OCI-LY1 (cell line): ENCODE measurements at regions not wholly inside any gene's neighbourhood (a gene's known extent, or its start where the extent isn't known, plus 50 kb on each side); places are given as distances from the start of the nearest gene placed in this dataset.

Source experiments
- H2AFZ ChIP-seq: fragments of 200-600 bp; sonication (generic), shearing (Covaris generic); 2 replicates; pipeline ENCODE4 v1.6.0; 2014; ENCODE audit warnings: antibody characterized with exemption, mild to moderate bottlenecking, low read length
- H3F3A ChIP-seq: fragments of 200-600 bp; sonication (generic), shearing (Covaris generic); 2 replicates; pipeline ENCODE4 v1.6.0; 2014; ENCODE audit warnings: mild to moderate bottlenecking, antibody characterized with exemption, low read length, moderate library complexity; ENCODE audit not compliant: insufficient read depth
- H3K27ac ChIP-seq: fragments of 200-600 bp; sonication (generic); 2 replicates; pipeline ENCODE4 v1.5.1; 2014; ENCODE audit warnings: low read length, mixed run types, mild to moderate bottlenecking, low read depth; ENCODE audit not compliant: poor library complexity, severe bottlenecking
- H3K27me3 ChIP-seq: fragments of 200-600 bp; sonication (generic); 2 replicates; pipeline ENCODE4 v1.6.0; 2014; ENCODE audit warnings: antibody characterized with exemption, mild to moderate bottlenecking, low read length, moderate library complexity; ENCODE audit not compliant: insufficient read depth
- H3K36me3 ChIP-seq: fragments of 200-600 bp; sonication (generic); 2 replicates; pipeline ENCODE4 v1.6.1; 2014; ENCODE audit warnings: mild to moderate bottlenecking, antibody characterized with exemption, low read length, moderate library complexity, mixed read lengths; ENCODE audit not compliant: insufficient read depth
- H3K4me1 ChIP-seq: fragments of 200-600 bp; sonication (generic); 2 replicates; pipeline ENCODE4 v1.5.1; 2014; ENCODE audit warnings: mild to moderate bottlenecking, low read length, moderate library complexity; ENCODE audit not compliant: insufficient read depth, severe bottlenecking
- H3K4me2 ChIP-seq: fragments of 200-600 bp; sonication (generic), shearing (Covaris generic); 2 replicates; pipeline ENCODE4 v1.6.1; 2014; ENCODE audit warnings: low read length
- H3K4me3 ChIP-seq: fragments of 200-600 bp; sonication (generic); 2 replicates; pipeline ENCODE4 v1.5.1; 2014; ENCODE audit warnings: low read length, low read depth, mild to moderate bottlenecking, mixed read lengths; ENCODE audit not compliant: poor library complexity, severe bottlenecking
- H3K79me2 ChIP-seq: fragments of 200-600 bp; shearing (Covaris generic); 2 replicates; pipeline ENCODE4 v1.6.1; 2016; ENCODE audit warnings: mixed run types, low read length, mixed read lengths; ENCODE audit not compliant: insufficient read depth
- H3K9ac ChIP-seq: fragments of 200-600 bp; sonication (generic), shearing (Covaris generic); 2 replicates; pipeline ENCODE4 v1.6.1; 2014; ENCODE audit warnings: mild to moderate bottlenecking, low read length, mixed read lengths
- H3K9me2 ChIP-seq: fragments of 200-600 bp; sonication (generic), shearing (Covaris generic); 2 replicates; pipeline ENCODE4 v1.6.1; 2014; ENCODE audit warnings: low read depth, mild to moderate bottlenecking, low read length, mixed read lengths
- H3K9me3 ChIP-seq: fragments of 200-600 bp; shearing (Covaris generic); 2 replicates; pipeline ENCODE4 v1.6.1; 2014; ENCODE audit warnings: low read length, mixed read lengths
- H4K20me1 ChIP-seq: fragments of 200-600 bp; sonication (generic), shearing (Covaris generic); 2 replicates; pipeline ENCODE4 v1.6.0; 2016; ENCODE audit warnings: mild to moderate bottlenecking, low read length; ENCODE audit not compliant: insufficient read depth
- CTCF ChIP-seq: fragments of 200-600 bp; sonication (generic), shearing (Covaris generic); IDR thresholded peaks from 2 replicates; pipeline ENCODE4 v1.5.1; 2017; ENCODE audit warnings: mild to moderate bottlenecking, antibody characterized with exemption, low read length, moderate library complexity, mixed read lengths
- EZH2 ChIP-seq: fragments of 200-600 bp; sonication (generic), shearing (Covaris generic); IDR thresholded peaks from 2 replicates; pipeline ENCODE4 v1.8.0; 2017; ENCODE audit warnings: borderline replicate concordance, mixed run types, mild to moderate bottlenecking, antibody characterized with exemption, low read length, moderate library complexity, mixed read lengths

GRCh38 chr1:30406996-30407864 lies 316.2 kb downstream of the MATN1 start:
- no peaks in the 10 kb centered on the region for H3K9me2 ChIP-seq
- no peak for TF ChIP-seq EZH2
- no peak for TF ChIP-seq CTCF
- no peak overlapping the region for H3K4me3 ChIP-seq
- no peaks in the 10 kb centered on the region for H3K4me1 ChIP-seq
- H3K27me3 ChIP-seq = no peaks in the 10 kb centered on the region
- no peak overlapping the region for H3K4me2 ChIP-seq
- no peaks in the 10 kb centered on the region for H3F3A ChIP-seq
- no peak overlapping the region for H3K27ac ChIP-seq
- no peaks in the 10 kb centered on the region for H3K79me2 ChIP-seq
- H4K20me1 ChIP-seq = no peaks in the 10 kb centered on the region
- H2AFZ ChIP-seq = no peak overlapping the region
- no peaks in the 10 kb centered on the region for H3K9me3 ChIP-seq
- H3K36me3 ChIP-seq = no peaks in the 10 kb centered on the region
- H3K9ac ChIP-seq = no peak overlapping the region

GRCh38 chr1:30405631-30406212 lies 317.7 kb downstream of the MATN1 start:
- H3K36me3 ChIP-seq = no peaks in the 10 kb centered on the region
- H3K4me1 ChIP-seq = no peaks in the 10 kb centered on the region

GRCh38 chr1:30405081-30405480 lies 318.3 kb downstream of the MATN1 start:
- no peak overlapping the region for H3K9ac ChIP-seq
- no peak overlapping the region for H3K27ac ChIP-seq
- no peak overlapping the region for H2AFZ ChIP-seq
- no peaks in the 10 kb centered on the region for H3K4me1 ChIP-seq
- H3K9me3 ChIP-seq = no peaks in the 10 kb centered on the region
- no peak overlapping the region for H3K4me3 ChIP-seq
- H3K79me2 ChIP-seq = no peaks in the 10 kb centered on the region
- TF ChIP-seq EZH2 (no peak), CTCF (no peak)
- no peaks in the 10 kb centered on the region for H3F3A ChIP-seq
- H3K36me3 ChIP-seq = no peaks in the 10 kb centered on the region
- no peak overlapping the region for H3K4me2 ChIP-seq
- no peaks in the 10 kb centered on the region for H3K27me3 ChIP-seq
- no peaks in the 10 kb centered on the region for H3K9me2 ChIP-seq
- H4K20me1 ChIP-seq = no peaks in the 10 kb centered on the region

More at GRCh38 chr1:30405631-30406212, 317.7 kb downstream of the MATN1 start:
- Histone ChIP-seq H3K4me2 (no peak overlapping the region), H3K27ac (no peak overlapping the region), H3K9me2 (no peaks in the 10 kb centered on the region), H3F3A (no peaks in the 10 kb centered on the region), H4K20me1 (no peaks in the 10 kb centered on the region), H2AFZ (no peak overlapping the region), H3K79me2 (no peaks in the 10 kb centered on the region), H3K9ac (no peak overlapping the region), H3K4me3 (no peak overlapping the region), H3K27me3 (no peaks in the 10 kb centered on the region), H3K9me3 (no peaks in the 10 kb centered on the region)
- TF ChIP-seq CTCF = no peak
- no peak for TF ChIP-seq EZH2
